MM.1S (cell line): ENCODE measurements at regions not wholly inside any gene's neighbourhood (a gene's known extent, or its start where the extent isn't known, plus 50 kb on each side); places are given as distances from the start of the nearest gene placed in this dataset.
"Not testable (repeated sequence)": the region's sequence is repeated elsewhere in the genome, so short reads cannot be mapped to it uniquely, and the experiment has no call there.

Source experiments
- DNase-seq: peaks from one replicate; pipeline ENCODE4 v3.0.0-alpha.2; 2015
- H2AFZ ChIP-seq: fragments of 300-600 bp; sonication (generic); 2 replicates; pipeline ENCODE4 v1.6.0; 2016; ENCODE audit warnings: antibody characterized with exemption, low read length
- H3F3A ChIP-seq: fragments of 300-600 bp; sonication (generic); 2 replicates; pipeline ENCODE4 v1.6.1; 2016; ENCODE audit warnings: mild to moderate bottlenecking, antibody characterized with exemption, low read length, moderate library complexity, mixed read lengths; ENCODE audit not compliant: insufficient read depth
- H3K27ac ChIP-seq: fragments of 300-600 bp; sonication (generic); 2 replicates; pipeline ENCODE4 v1.5.1; 2016; ENCODE audit warnings: mild to moderate bottlenecking, low read length
- H3K27me3 ChIP-seq: fragments of 300-600 bp; sonication (generic); replicated peaks from 2 replicates; pipeline ENCODE4 v1.6.0; 2016; ENCODE audit warnings: low read length; ENCODE audit not compliant: insufficient read depth
- H3K36me3 ChIP-seq: fragments of 300-600 bp; sonication (generic); replicated peaks from 2 replicates; pipeline ENCODE4 v1.6.1; 2016; ENCODE audit warnings: mild to moderate bottlenecking, low read length, mixed read lengths; ENCODE audit not compliant: insufficient read depth
- H3K4me1 ChIP-seq: fragments of 300-600 bp; sonication (generic); 2 replicates; pipeline ENCODE4 v1.6.1; 2016; ENCODE audit warnings: low read length, mixed read lengths
- H3K4me2 ChIP-seq: fragments of 300-600 bp; sonication (generic); 2 replicates; pipeline ENCODE4 v1.6.0; 2016; ENCODE audit warnings: low read depth, low read length
- H3K4me3 ChIP-seq: fragments of 300-600 bp; sonication (generic); 2 replicates; pipeline ENCODE4 v1.5.1; 2016; ENCODE audit warnings: low read length, mixed read lengths
- H3K79me2 ChIP-seq: fragments of 300-600 bp; sonication (generic); 2 replicates; pipeline ENCODE4 v1.6.1; 2016; ENCODE audit warnings: mixed run types, low read length, mixed read lengths
- H3K9ac ChIP-seq: fragments of 300-600 bp; sonication (generic); 2 replicates; pipeline ENCODE4 v1.6.1; 2016; ENCODE audit warnings: low read length, mixed read lengths
- H3K9me2 ChIP-seq: fragments of 300-600 bp; sonication (generic); replicated peaks from 2 replicates; pipeline ENCODE4 v1.6.1; 2016; ENCODE audit warnings: mild to moderate bottlenecking, low read length, mixed read lengths; ENCODE audit not compliant: insufficient read depth
- H3K9me3 ChIP-seq: fragments of 300-600 bp; sonication (generic); replicated peaks from 2 replicates; pipeline ENCODE4 v1.6.1; 2016; ENCODE audit warnings: mild to moderate bottlenecking, low read length, mixed read lengths; ENCODE audit not compliant: insufficient read depth
- H4K20me1 ChIP-seq: fragments of 300-600 bp; sonication (generic); 2 replicates; pipeline ENCODE4 v1.6.1; 2016; ENCODE audit warnings: mild to moderate bottlenecking, low read length, moderate library complexity, mixed read lengths; ENCODE audit not compliant: insufficient read depth
- CTCF ChIP-seq: fragments of 300-600 bp; sonication (generic); IDR thresholded peaks from 2 replicates; pipeline ENCODE4 v1.5.1; 2016; ENCODE audit warnings: antibody characterized with exemption, low read length, mixed read lengths
- EZH2 ChIP-seq: fragments of 300-600 bp; sonication (generic); optimal IDR thresholded peaks from 2 replicates; pipeline ENCODE3; 2017; ENCODE audit warnings: low read depth, mild to moderate bottlenecking, antibody characterized with exemption, low read length, mixed read lengths
- EZH2phosphoT487 ChIP-seq: fragments of 300-600 bp; sonication (generic); IDR thresholded peaks from 2 replicates; pipeline ENCODE4 v1.6.1; 2018; ENCODE audit warnings: antibody characterized with exemption, low read length

GRCh38 chr2:228919808-228920207 lies 351.3 kb downstream of the PID1 start:
- no peaks in the 10 kb centered on the region for H3K36me3 ChIP-seq
- H3K4me1 ChIP-seq: no peaks in the 10 kb centered on the region
- H3K27me3 ChIP-seq: no peaks in the 10 kb centered on the region
- no peak for DNase-seq
- H3F3A ChIP-seq: no peaks in the 10 kb centered on the region
- TF ChIP-seq CTCF: no peak
- TF ChIP-seq EZH2: no peak
- TF ChIP-seq EZH2phosphoT487: no peak
- H3K27ac ChIP-seq: no peak overlapping the region
- H3K79me2 ChIP-seq: no peaks in the 10 kb centered on the region
- H3K9me3 ChIP-seq: no peaks in the 10 kb centered on the region
- no peaks in the 10 kb centered on the region for H3K9me2 ChIP-seq
- H3K4me2 ChIP-seq: no peak overlapping the region
- H4K20me1 ChIP-seq: no peaks in the 10 kb centered on the region
- H3K4me3 ChIP-seq: no peak overlapping the region
- H3K9ac ChIP-seq: no peak overlapping the region
- H2AFZ ChIP-seq: no peak overlapping the region

DNA sequence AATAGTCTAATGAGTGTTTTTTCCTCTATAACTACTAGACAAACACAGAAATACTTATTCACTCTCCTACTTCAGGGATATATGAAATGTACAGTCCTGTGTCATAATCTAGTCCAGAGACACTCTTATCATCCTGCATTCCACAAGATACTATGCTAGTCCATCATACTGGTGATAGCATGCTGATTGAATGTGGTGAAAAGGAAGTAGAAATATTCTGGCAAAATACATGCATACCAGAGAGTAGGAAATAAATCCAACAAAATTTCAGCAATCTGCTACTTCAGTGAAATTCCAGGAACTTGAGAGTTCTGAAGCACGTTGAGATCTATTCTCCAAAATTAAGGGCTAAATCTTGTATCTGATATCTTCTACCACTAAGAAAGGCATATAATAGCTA lies 353.9 kb downstream of the PID1 start:
- Histone ChIP-seq H3K27ac (no peak overlapping the region), H3F3A (no peaks in the 10 kb centered on the region), H3K36me3 (no peaks in the 10 kb centered on the region), H3K9me2 (no peaks in the 10 kb centered on the region), H4K20me1 (no peaks in the 10 kb centered on the region), H3K4me3 (no peak overlapping the region), H3K9me3 (no peaks in the 10 kb centered on the region), H3K4me2 (no peak overlapping the region), H2AFZ (no peak overlapping the region), H3K27me3 (no peaks in the 10 kb centered on the region), H3K79me2 (no peaks in the 10 kb centered on the region), H3K9ac (no peak overlapping the region), H3K4me1 (no peaks in the 10 kb centered on the region)
- no peak for DNase-seq
- TF ChIP-seq EZH2: no peak

GRCh38 chr2:228916416-228917090 lies 354.5 kb downstream of the PID1 start:
- Histone ChIP-seq H3F3A (no peaks in the 10 kb centered on the region), H3K9me2 (no peaks in the 10 kb centered on the region), H3K4me2 (no peak overlapping the region), H2AFZ (no peak overlapping the region), H3K4me3 (no peak overlapping the region), H3K4me1 (no peaks in the 10 kb centered on the region), H3K27ac (no peak overlapping the region), H4K20me1 (no peaks in the 10 kb centered on the region), H3K9me3 (no peaks in the 10 kb centered on the region), H3K9ac (no peak overlapping the region), H3K79me2 (no peaks in the 10 kb centered on the region), H3K27me3 (no peaks in the 10 kb centered on the region), H3K36me3 (no peaks in the 10 kb centered on the region)
- TF ChIP-seq EZH2 (no peak), EZH2phosphoT487 (no peak), CTCF (no peak)
- DNase-seq: no peak

DNA sequence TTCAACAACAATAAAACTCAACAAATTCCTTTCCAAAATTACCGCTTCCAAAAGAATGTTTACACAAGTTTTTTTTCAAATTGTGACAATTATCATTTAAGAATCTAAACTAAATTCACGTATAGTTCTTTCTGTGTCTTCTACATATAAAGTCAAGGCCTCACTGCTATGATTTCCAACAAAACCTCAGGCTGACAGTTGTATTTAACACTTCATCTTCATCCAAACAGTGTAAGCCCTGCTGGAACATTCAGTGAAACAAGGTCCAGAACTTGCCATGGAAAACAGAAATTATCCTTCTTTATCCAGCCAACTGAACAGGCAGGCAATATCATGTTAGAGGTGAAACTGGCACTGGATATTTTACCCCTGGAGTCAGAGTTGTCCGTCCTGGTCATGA lies 357.9 kb downstream of the PID1 start:
- no peak overlapping the region for H2AFZ ChIP-seq
- H3K36me3 ChIP-seq: no peaks in the 10 kb centered on the region
- H3K79me2 ChIP-seq: no peaks in the 10 kb centered on the region
- no peaks in the 10 kb centered on the region for H3K27me3 ChIP-seq
- DNase-seq: no peak
- no peaks in the 10 kb centered on the region for H3K9me3 ChIP-seq
- no peak overlapping the region for H3K4me2 ChIP-seq
- H3K9me2 ChIP-seq: no peaks in the 10 kb centered on the region
- TF ChIP-seq CTCF (no peak), EZH2phosphoT487 (no peak), EZH2 (no peak)
- no peaks in the 10 kb centered on the region for H3K4me1 ChIP-seq
- no peaks in the 10 kb centered on the region for H3F3A ChIP-seq
- no peaks in the 10 kb centered on the region for H4K20me1 ChIP-seq
- no peak overlapping the region for H3K27ac ChIP-seq
- no peak overlapping the region for H3K4me3 ChIP-seq
- H3K9ac ChIP-seq: no peak overlapping the region

DNA sequence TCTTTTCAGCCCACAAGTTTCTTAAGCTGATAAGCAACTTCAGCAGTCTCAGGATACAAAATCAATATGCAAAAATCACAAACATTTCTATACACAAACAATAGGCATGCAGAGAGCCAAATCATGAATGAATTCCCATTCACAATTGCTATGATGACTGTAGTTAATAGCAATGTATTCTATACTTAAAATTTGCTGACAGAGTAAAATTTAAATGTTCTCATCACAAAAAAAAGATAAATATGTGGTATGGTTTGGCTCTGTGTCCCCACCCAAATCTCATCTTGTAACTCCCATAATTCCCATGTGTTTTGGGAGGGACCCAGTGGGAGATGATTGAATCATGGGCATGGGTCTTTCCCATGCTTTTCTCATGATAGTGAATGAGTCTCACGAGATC lies 360.2 kb downstream of the PID1 start:
- not testable (repeated sequence) for H3K9ac ChIP-seq, H3K36me3 ChIP-seq, DNase-seq, H3K27me3 ChIP-seq, H3F3A ChIP-seq, H3K9me3 ChIP-seq, H3K4me1 ChIP-seq, H3K4me3 ChIP-seq, H2AFZ ChIP-seq, H4K20me1 ChIP-seq, H3K9me2 ChIP-seq, H3K79me2 ChIP-seq, H3K27ac ChIP-seq, H3K4me2 ChIP-seq
